Psoas muscle (tissue), 7 donors: ENCODE measurements at regions not wholly inside any gene's neighbourhood (a gene's known extent, or its start where the extent isn't known, plus 50 kb on each side); places are given as distances from the start of the nearest gene placed in this dataset.

ENCODE experiments used
- ATAC-seq, 4 donors: fragments of 200-7000 bp; cut with Tn5 transposase; one replicate each; pipeline ENCODE4 v1.9.1; 2020; ENCODE audit warnings: moderate library complexity in 3 of 4, mild to moderate bottlenecking in 2 of 4
- DNase-seq, 2 donors: peaks; one replicate each; pipeline ENCODE4 v3.0.0-alpha.2; 2020
- H3K27ac ChIP-seq: fragments of 200-600 bp; one replicate; pipeline ENCODE4 v1.8.0; 2022
- H3K27me3 ChIP-seq, 3 donors: fragments of 200-600 bp in 1 of 3; one replicate each; pipeline versions ENCODE4 v1.6.1 to v1.8.0; 2013 to 2022; ENCODE audit warnings: low read length in 2 of 3, mild to moderate bottlenecking in 2 of 3, moderate library complexity in 1 of 3; ENCODE audit not compliant: insufficient read depth in 3 of 3
- H3K36me3 ChIP-seq, 2 donors: fragments of 200-600 bp in 1 of 2; one replicate each; pipeline versions ENCODE4 v1.6.1 to v1.8.0; 2013 to 2022; ENCODE audit warnings: low read depth in 1 of 2, mild to moderate bottlenecking in 1 of 2, moderate library complexity in 1 of 2; ENCODE audit not compliant: insufficient read depth in 1 of 2
- H3K4me1 ChIP-seq: fragments of 200-600 bp; one replicate; pipeline ENCODE4 v1.8.0; 2022
- H3K4me3 ChIP-seq: fragments of 200-600 bp; one replicate; pipeline ENCODE4 v1.8.0; 2022; ENCODE audit warnings: mild to moderate bottlenecking
- H3K9me3 ChIP-seq: fragments of 200-600 bp; one replicate; pipeline ENCODE4 v1.8.0; 2022
- WGBS, 3 donors: extraction: QIAGEN DNeasy Blood & Tissue Kit; methylation state at CpG; one replicate each; pipeline versions ENCODE4 v1.1.6 to v1.1.7; 2013; 5-methylcytosine and 5-hydroxymethylcytosine counted together
- intact Hi-C, 2 donors: fragments of 100-400 bp; cut with DNase I; formaldehyde crosslinking; loops; one replicate each; pipeline versions ENCODE4 v1.11.0 to v1.14.2; 2022
- TF ChIP-seq, protein P1 (sequence below): fragments of 200-600 bp; IDR thresholded peaks from one replicate; pipeline ENCODE4 v1.8.0; 2022; ENCODE audit warnings: antibody characterized with exemption
- donor health status: healthy with polysubstance abuse.
- donor health status: DM: no; HTN: no; CAD: no; lungs with moderate emphysema.
- donor health status: Bipolar disorder and iron deficiency.
- donor health status: healthy.
- donor health status: DM: yes; HTN: yes; CAD: no.
- donor health status: DM: no; HTN: no; CAD: no.
- donor health status: DM: yes; HTN: yes; CAD: no.

- Histone ChIP-seq H3K27me3 (no peaks in the 10 kb centered on the region), H3K27ac (no peak overlapping the region), H3K4me1 (no peaks in the 10 kb centered on the region), H3K4me3 (no peak overlapping the region), H3K9me3 (no peaks in the 10 kb centered on the region), H3K36me3 (no peaks in the 10 kb centered on the region)
- 83 to 92% (median 84%) methylated on average over 5 of the region's 5 CpGs for WGBS, 3 donors
- TF ChIP-seq, protein P1, sequence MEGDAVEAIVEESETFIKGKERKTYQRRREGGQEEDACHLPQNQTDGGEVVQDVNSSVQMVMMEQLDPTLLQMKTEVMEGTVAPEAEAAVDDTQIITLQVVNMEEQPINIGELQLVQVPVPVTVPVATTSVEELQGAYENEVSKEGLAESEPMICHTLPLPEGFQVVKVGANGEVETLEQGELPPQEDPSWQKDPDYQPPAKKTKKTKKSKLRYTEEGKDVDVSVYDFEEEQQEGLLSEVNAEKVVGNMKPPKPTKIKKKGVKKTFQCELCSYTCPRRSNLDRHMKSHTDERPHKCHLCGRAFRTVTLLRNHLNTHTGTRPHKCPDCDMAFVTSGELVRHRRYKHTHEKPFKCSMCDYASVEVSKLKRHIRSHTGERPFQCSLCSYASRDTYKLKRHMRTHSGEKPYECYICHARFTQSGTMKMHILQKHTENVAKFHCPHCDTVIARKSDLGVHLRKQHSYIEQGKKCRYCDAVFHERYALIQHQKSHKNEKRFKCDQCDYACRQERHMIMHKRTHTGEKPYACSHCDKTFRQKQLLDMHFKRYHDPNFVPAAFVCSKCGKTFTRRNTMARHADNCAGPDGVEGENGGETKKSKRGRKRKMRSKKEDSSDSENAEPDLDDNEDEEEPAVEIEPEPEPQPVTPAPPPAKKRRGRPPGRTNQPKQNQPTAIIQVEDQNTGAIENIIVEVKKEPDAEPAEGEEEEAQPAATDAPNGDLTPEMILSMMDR = no peak
- DNase-seq (no peak), ATAC-seq (no peak)
- intact Hi-C loops = no loop called here
Observed at GRCh38 chr1:147811273-147811672, 50.9 kb upstream of the GJA5 start.

- Histone ChIP-seq H3K36me3 (no peaks in the 10 kb centered on the region), H3K4me1 (no peaks in the 10 kb centered on the region), H3K4me3 (no peak overlapping the region), H3K27ac (no peak overlapping the region), H3K27me3 (no peaks in the 10 kb centered on the region), H3K9me3 (no peaks in the 10 kb centered on the region)
- no peak for ATAC-seq
- intact Hi-C loops = no loop called here
- WGBS, 3 donors = 42 to 60% (median 44%) methylated on average over 3 of the region's 3 CpGs
- TF ChIP-seq, protein P1 = no peak
- DNase-seq = no peak
Observed at GRCh38 chr1:147811751-147812150, 51.3 kb upstream of the GJA5 start.

DNA sequence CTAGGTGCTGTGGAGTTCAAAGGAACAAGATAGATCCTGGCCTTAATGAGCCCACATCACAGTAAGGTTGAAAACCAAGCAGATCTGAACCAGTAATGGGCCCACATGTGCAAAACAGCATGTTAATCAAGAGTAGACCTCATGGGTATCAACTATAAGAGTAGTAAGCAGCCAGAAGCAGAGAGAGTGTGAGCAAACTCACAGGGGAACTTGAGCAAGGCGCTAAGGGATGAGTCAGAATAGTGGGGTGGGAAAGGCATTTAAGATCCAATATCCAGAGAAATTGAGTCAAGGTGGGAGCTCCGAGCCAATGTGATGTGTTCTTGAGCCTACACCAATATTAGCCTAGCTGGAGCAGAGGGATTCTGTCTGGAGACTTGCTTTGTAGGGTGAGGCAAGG, 52.4 kb upstream of the GJA5 start:
- no peak overlapping the region for H3K4me3 ChIP-seq
- intact Hi-C loops = no loop called here
- no peaks in the 10 kb centered on the region for H3K9me3 ChIP-seq
- 88 to 93% (median 91%) methylated on average over 2 of the region's 2 CpGs for WGBS, 3 donors
- no peaks in the 10 kb centered on the region for H3K4me1 ChIP-seq
- no peak overlapping the region for H3K27ac ChIP-seq
- no peaks in the 10 kb centered on the region for H3K36me3 ChIP-seq
- DNase-seq = no peak
- ATAC-seq = no peak
- H3K27me3 ChIP-seq = no peaks in the 10 kb centered on the region
- TF ChIP-seq, protein P1 = no peak

- intact Hi-C loops = no loop called here
- DNase-seq (no peak), ATAC-seq (no peak)
- Histone ChIP-seq H3K27ac (no peak overlapping the region), H3K36me3 (no peaks in the 10 kb centered on the region), H3K4me1 (no peaks in the 10 kb centered on the region), H3K4me3 (no peak overlapping the region), H3K27me3 (no peaks in the 10 kb centered on the region), H3K9me3 (no peaks in the 10 kb centered on the region)
- TF ChIP-seq, protein P1 = no peak
- WGBS, 3 donors = 68 to 83% (median 79%) methylated on average over 2 of the region's 2 CpGs
Observed at GRCh38 chr1:147815503-147815902, 55.1 kb upstream of the GJA5 start.

DNA sequence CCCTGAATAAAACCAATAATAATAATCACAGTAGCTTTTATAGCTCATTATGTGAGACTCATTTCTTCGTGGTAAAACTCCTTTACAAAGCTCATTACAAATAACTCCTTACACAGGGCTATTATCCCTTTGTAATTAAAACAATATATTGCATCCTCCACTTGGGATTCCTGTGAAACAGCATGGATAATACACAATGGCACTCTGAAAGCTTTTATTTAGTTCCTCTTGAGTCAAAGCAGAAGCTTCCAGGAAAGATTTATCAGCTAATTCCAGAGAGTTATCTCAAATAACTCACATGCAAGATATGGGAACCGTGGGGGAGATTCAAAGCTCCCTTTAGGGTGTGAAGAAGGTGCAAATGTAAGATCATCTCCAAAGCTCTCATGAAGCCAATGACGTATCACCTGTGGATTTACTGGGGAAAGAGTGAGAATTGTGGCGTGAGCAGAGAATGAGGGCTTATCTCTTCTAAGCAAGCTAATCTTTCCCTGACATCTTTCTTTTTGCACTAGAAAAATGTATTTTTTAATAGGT, 60.4 kb upstream of the GJA5 start:
- H3K27me3 ChIP-seq = no peaks in the 10 kb centered on the region
- H3K9me3 ChIP-seq = no peaks in the 10 kb centered on the region
- no peak for ATAC-seq
- H3K36me3 ChIP-seq = no peaks in the 10 kb centered on the region
- 71 to 81% (median 80%) methylated on average over 4 of the region's 4 CpGs for WGBS, 3 donors
- no peak for DNase-seq
- H3K4me1 ChIP-seq = no peaks in the 10 kb centered on the region
- no peak overlapping the region for H3K27ac ChIP-seq
- TF ChIP-seq, protein P1 = no peak
- no peak overlapping the region for H3K4me3 ChIP-seq
- intact Hi-C loops = no loop called here
